MCF 10A (cell line): ENCODE measurements at regions not wholly inside any gene's neighbourhood (a gene's known extent, or its start where the extent isn't known, plus 50 kb on each side); places are given as distances from the start of the nearest gene placed in this dataset.

ENCODE experiments used
- BruUV-seq: library from RNA; stranded (reverse); fragments of 400-500 nt; replicated peaks from 2 replicates; lab custom pipeline; 2021; lab: Mats Ljungman, UMichigan
- CTCF ChIA-PET: fragments of 300-600 bp; sonication (Branson Sonifier 250); formaldehyde crosslinking; extraction: SDS; loops from one replicate; lab custom pipeline; 2021; ENCODE audit warnings: antibody characterized with exemption, inconsistent platforms; lab: Yijun Ruan, JAX
- POLR2A ChIA-PET: fragments of 300-600, 350-650 bp; sonication (Branson Sonifier 250); formaldehyde crosslinking; extraction: SDS; loops from one replicate; lab custom pipeline; 2020; ENCODE audit warnings: antibody characterized with exemption, inconsistent platforms; lab: Yijun Ruan, JAX
- DNase-seq: peaks from one replicate; pipeline ENCODE4 v3.0.0-alpha.2; 2018; ENCODE audit not compliant: unreplicated experiment
- H3K27ac Mint-ChIP-seq: one replicate; pipeline ENCODE4 v1.8.0; 2022; ENCODE audit warnings: mild to moderate bottlenecking, low read depth, mixed read lengths; ENCODE audit not compliant: unreplicated experiment
- H3K27me3 Mint-ChIP-seq: one replicate; pipeline ENCODE4 v1.8.0; 2022; ENCODE audit warnings: mixed read lengths; ENCODE audit not compliant: insufficient read depth, unreplicated experiment
- H3K36me3 Mint-ChIP-seq: one replicate; pipeline ENCODE4 v1.8.0; 2022; ENCODE audit warnings: mild to moderate bottlenecking, moderate library complexity, mixed read lengths; ENCODE audit not compliant: insufficient read depth, unreplicated experiment
- H3K4me1 Mint-ChIP-seq: one replicate; pipeline ENCODE4 v1.8.0; 2022; ENCODE audit warnings: mixed read lengths; ENCODE audit not compliant: insufficient read depth, unreplicated experiment
- H3K4me3 Mint-ChIP-seq: one replicate; pipeline ENCODE4 v1.8.0; 2022; ENCODE audit warnings: mild to moderate bottlenecking, moderate library complexity, mixed read lengths; ENCODE audit not compliant: unreplicated experiment
- H3K9me3 Mint-ChIP-seq: one replicate; pipeline ENCODE4 v1.8.0; 2022; ENCODE audit warnings: mixed read lengths; ENCODE audit not compliant: unreplicated experiment
- CTCF ChIP-seq: fragments of 200-600 bp; IDR thresholded peaks from one replicate; pipeline ENCODE4 v1.8.0; 2022; ENCODE audit warnings: antibody characterized with exemption, mild to moderate bottlenecking; ENCODE audit not compliant: unreplicated experiment
- intact Hi-C: fragments of 100-400 bp; cut with micrococcal nuclease; formaldehyde crosslinking; loops from 2 replicates; pipeline ENCODE4 v1.14.1; 2022

DNA sequence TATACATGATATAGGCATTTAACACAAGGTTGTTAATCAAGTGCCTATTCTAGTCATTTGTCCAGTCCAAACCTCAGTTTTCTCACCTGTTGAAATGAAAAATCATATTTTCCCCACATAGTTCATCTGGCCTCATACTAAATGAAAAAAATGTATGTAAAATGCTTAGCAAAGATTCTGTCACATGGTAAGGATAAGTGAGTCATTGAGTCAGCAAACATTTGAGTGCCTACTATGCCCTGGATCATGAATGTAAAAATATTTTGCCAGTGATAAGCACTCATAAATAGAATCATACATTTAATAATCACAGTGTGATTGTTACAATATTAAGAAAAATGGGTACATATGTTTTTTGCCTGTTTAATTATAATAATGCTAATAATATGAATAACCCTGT is 181.2 kb upstream of the PAPPA start:
- no peak for TF ChIP-seq CTCF
- peak overlapping the region; percentile 27 for H3K27ac Mint-ChIP-seq
- H3K36me3 Mint-ChIP-seq, result peaks cover 48% of the 10 kb centered on the region
- DNase-seq, result peak; percentile 27
- ChIA-PET POLR2A (interaction anchor here (0.6 to 1.7 kb wide), 4 partner anchors 19 to 297 kb away, joined by 3 to 10 read pairs (median 3); no protein-coding TSS in a partner anchor), CTCF (interaction anchor here (1.1 to 1.2 kb wide), 2 partner anchors 28 to 139 kb away, joined by 3 to 4 read pairs; no protein-coding TSS in a partner anchor)
- intact Hi-C loops, result no loop called here
- peaks cover 23% of the 10 kb centered on the region for H3K4me1 Mint-ChIP-seq
- H3K27me3 Mint-ChIP-seq, result no peaks in the 10 kb centered on the region
- BruUV-seq, result no TSS peak
- no peaks in the 10 kb centered on the region for H3K9me3 Mint-ChIP-seq
- H3K4me3 Mint-ChIP-seq, result no peak overlapping the region

DNA sequence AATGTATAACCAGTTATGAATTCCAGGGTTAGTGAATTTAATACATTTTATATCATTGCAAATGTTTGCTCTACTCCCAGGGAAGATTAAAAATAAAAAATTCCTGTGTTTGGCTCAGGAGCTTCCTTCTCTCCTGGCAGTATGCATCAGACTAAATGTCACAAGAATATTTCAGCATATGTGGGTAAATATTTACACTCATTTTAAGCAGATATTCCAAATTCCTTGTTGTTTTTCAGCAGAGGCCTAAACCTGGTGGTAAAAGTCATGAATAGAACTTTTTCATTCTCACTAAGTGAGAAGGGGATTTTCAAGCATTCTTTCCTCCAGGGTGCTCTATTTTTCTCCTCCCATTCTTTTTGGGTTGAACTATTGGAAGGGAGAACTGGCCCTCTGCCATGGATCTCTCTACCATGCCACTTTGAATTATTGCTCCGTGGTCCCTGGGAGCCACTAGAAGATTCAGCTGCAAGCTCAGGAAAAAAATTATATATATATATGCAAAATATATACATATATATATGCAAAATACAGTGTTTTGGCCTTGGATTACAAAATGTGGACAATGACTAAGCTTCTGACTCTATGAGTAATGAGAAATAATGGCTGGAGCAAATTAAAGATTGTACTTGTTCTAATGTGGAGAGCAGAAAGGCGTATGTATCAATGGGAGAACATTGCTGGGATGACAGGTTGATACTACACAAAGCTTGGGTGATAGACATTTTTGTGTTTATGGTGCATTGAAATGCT is 180.6 kb upstream of the PAPPA start:
- no peaks in the 10 kb centered on the region for H3K9me3 Mint-ChIP-seq
- no peak for TF ChIP-seq CTCF
- no TSS peak for BruUV-seq
- H3K4me3 Mint-ChIP-seq, result no peak overlapping the region
- intact Hi-C loops, result no loop called here
- no peak for DNase-seq
- POLR2A ChIA-PET, result interaction anchor here (0.6 to 1.7 kb wide), 7 partner anchors 20 to 296 kb away, joined by 3 to 10 read pairs (median 3); no protein-coding TSS in a partner anchor
- H3K27me3 Mint-ChIP-seq, result no peaks in the 10 kb centered on the region
- CTCF ChIA-PET, result interaction anchor here (0.7 to 1.2 kb wide), 4 partner anchors 23 to 374 kb away, joined by 3 to 4 read pairs (median 3); no protein-coding TSS in a partner anchor
- H3K4me1 Mint-ChIP-seq, result peaks cover 23% of the 10 kb centered on the region
- H3K36me3 Mint-ChIP-seq, result peaks cover 45% of the 10 kb centered on the region
- H3K27ac Mint-ChIP-seq, result peak overlapping the region; percentile 4

GRCh38 chr9:115976781-115977180 is 176.8 kb upstream of the PAPPA start:
- ChIA-PET POLR2A (no interaction called here), CTCF (interaction anchor here (1.2 kb wide), 1 partner anchor 385 kb away, joined by 6 read pairs; no protein-coding TSS in a partner anchor)
- Mint-ChIP-seq H3K27me3 (no peaks in the 10 kb centered on the region), H3K4me3 (no peak overlapping the region), H3K9me3 (no peaks in the 10 kb centered on the region), H3K4me1 (peaks cover 38% of the 10 kb centered on the region), H3K36me3 (peaks cover 32% of the 10 kb centered on the region), H3K27ac (no peak overlapping the region)
- intact Hi-C loops, result no loop called here
- no TSS peak for BruUV-seq
- no peak for TF ChIP-seq CTCF
- DNase-seq, result no peak

- no peak for DNase-seq
- H3K36me3 Mint-ChIP-seq, result peaks cover 30% of the 10 kb centered on the region
- CTCF ChIA-PET, result interaction anchor here (0.7 kb wide), 1 partner anchor 15 kb away, joined by 3 read pairs; no protein-coding TSS in a partner anchor
- H3K9me3 Mint-ChIP-seq, result no peaks in the 10 kb centered on the region
- BruUV-seq, result no TSS peak
- intact Hi-C loops, result no loop called here
- no peaks in the 10 kb centered on the region for H3K27me3 Mint-ChIP-seq
- no peak for TF ChIP-seq CTCF
- no peak overlapping the region for H3K4me3 Mint-ChIP-seq
- peaks cover 27% of the 10 kb centered on the region for H3K4me1 Mint-ChIP-seq
- peak overlapping the region; percentile 59 for H3K27ac Mint-ChIP-seq
- POLR2A ChIA-PET, result interaction anchor here (0.7 to 1.6 kb wide), 2 partner anchors 10 to 43 kb away, joined by 3 read pairs; no protein-coding TSS in a partner anchor
These were observed 175.5 kb upstream of the PAPPA start for GRCh38 chr9:115978091-115978490.
